Cardiac fibroblast (primary cell): ENCODE measurements at regions not wholly inside any gene's neighbourhood (a gene's known extent, or its start where the extent isn't known, plus 50 kb on each side); places are given as distances from the start of the nearest gene placed in this dataset.

Experiments used
- DNase-seq, 2 donors: peaks; one replicate each; pipeline versions ENCODE4 v3.0.0 to v3.0.0-alpha.2; 2010; ENCODE audit warnings: low read depth in 2 of 2
- H3K4me3 ChIP-seq, 2 donors: replicated peaks in 1 of 2; 1 replicate in 1 of 2; 2 replicates in 1 of 2; pipeline ENCODE4 v1.5.1; 2011; ENCODE audit warnings: low read depth in 2 of 2, low read length in 2 of 2, mild to moderate bottlenecking in 2 of 2, moderate library complexity in 1 of 2
- TF ChIP-seq, protein P1 (sequence below): IDR thresholded peaks from one replicate; pipeline ENCODE4 v1.5.1; 2011; ENCODE audit warnings: low read depth, mild to moderate bottlenecking, low read length, inconsistent platforms

DNA sequence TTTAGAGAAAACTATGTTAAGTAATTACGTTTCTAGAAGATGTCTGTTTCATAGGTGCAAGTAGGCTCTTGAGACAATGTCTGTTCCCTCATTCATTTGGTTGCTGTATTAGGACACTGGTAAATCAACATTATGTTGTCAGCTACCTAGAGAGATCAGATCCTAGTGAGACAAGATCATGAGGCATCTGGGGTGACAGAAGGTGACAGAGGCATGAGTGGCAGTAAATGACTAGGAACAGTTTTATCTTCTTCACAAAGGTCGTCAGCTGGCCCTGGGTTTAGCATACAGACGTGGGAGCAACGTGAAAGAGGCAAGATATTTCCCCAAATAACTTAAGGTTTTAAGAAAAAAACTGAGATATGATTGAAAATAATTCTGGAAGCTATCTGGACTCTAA lies 1926.3 kb upstream of the WWC1 start:
- DNase-seq = no peak
- no peak overlapping the region for H3K4me3 ChIP-seq
- TF ChIP-seq, protein P1, sequence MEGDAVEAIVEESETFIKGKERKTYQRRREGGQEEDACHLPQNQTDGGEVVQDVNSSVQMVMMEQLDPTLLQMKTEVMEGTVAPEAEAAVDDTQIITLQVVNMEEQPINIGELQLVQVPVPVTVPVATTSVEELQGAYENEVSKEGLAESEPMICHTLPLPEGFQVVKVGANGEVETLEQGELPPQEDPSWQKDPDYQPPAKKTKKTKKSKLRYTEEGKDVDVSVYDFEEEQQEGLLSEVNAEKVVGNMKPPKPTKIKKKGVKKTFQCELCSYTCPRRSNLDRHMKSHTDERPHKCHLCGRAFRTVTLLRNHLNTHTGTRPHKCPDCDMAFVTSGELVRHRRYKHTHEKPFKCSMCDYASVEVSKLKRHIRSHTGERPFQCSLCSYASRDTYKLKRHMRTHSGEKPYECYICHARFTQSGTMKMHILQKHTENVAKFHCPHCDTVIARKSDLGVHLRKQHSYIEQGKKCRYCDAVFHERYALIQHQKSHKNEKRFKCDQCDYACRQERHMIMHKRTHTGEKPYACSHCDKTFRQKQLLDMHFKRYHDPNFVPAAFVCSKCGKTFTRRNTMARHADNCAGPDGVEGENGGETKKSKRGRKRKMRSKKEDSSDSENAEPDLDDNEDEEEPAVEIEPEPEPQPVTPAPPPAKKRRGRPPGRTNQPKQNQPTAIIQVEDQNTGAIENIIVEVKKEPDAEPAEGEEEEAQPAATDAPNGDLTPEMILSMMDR = no peak

- TF ChIP-seq, protein P1 = no peak
- no peak overlapping the region for H3K4me3 ChIP-seq
- no peak for DNase-seq
Observed at GRCh38 chr5:166367391-166367790, 1924.1 kb upstream of the WWC1 start.

GRCh38 chr5:166369346-166369745 lies 1922.1 kb upstream of the WWC1 start:
- TF ChIP-seq, protein P1 = no peak
- H3K4me3 ChIP-seq = no peak overlapping the region
- DNase-seq = peak in 1 of 2 donors; percentile 20

DNA sequence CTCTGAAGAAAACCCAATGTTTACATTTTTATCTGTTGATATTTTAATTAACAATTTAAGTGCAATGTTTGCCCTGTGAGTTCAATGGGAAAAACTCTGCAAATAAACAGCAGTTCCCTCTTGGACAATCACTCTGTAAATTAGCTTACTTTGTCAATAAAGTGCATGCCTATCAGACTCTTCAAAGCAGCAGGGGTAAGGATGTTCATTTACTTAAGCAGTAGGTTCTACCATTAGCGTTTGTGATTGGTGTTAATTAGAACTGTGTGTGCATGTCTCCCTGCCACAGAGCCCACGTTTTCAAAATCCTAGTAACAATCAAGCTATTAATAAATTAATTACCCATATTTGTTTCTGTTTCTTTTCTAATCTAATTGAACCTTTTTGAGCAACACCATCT lies 1921.6 kb upstream of the WWC1 start:
- no peak overlapping the region for H3K4me3 ChIP-seq
- TF ChIP-seq, protein P1 = no peak
- no peak for DNase-seq

DNA sequence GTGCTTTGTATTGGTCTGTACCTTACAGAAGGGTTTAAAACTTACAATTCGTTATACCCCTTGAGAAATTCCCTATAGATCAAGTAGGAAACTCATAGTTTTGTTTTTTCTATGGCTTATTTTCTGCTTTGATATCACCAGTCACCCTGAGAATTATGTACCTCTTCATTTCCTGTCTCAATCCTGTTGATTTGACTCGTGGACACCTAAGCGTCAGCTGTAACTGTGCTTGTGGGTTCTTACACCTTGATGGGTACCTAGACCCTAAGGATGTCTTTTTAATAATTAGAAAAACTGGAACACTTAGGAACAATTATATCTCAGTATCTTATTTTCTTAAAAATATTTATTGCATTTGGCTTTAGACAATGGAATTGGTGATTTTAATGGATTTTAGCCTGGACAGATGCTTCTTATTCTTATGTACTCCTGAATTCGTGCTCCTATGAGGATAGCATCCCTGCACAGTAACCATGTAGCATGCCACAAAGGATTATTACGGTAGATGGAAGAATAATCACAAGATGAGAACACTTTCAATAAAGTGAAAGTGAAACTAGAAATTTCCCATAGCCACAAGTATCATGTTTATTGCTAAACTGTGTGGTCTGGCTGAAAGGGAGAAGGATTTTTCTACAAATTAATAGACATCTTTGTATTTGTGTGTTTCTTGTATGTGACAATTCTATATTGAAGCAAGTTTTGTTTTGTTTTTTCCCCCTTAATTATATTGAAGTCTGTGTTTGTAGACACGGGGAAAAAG lies 1920.3 kb upstream of the WWC1 start:
- H3K4me3 ChIP-seq = peak overlapping the region in 1 of 2 donors; percentile 21
- TF ChIP-seq, protein P1 = no peak
- peak; percentile 11 to 14 for DNase-seq

- TF ChIP-seq, protein P1 = no peak
Observed at GRCh38 chr5:166373817-166374216, 1917.6 kb upstream of the WWC1 start.

GRCh38 chr5:166377756-166378155 lies 1913.7 kb upstream of the WWC1 start:
- TF ChIP-seq, protein P1 = no peak
- H3K4me3 ChIP-seq = no peak overlapping the region
- no peak for DNase-seq

More at GRCh38 chr5:166373817-166374216, 1917.6 kb upstream of the WWC1 start:
- no peak for DNase-seq
- H3K4me3 ChIP-seq = no peak overlapping the region
